WTC11 (cell line): ENCODE measurements at regions not wholly inside any gene's neighbourhood (a gene's known extent, or its start where the extent isn't known, plus 50 kb on each side); places are given as distances from the start of the nearest gene placed in this dataset.

ENCODE experiments used
- ATAC-seq: fragments of 200-7000 bp; cut with Tn5 transposase; 2 replicates; pipeline ENCODE4 v1.10.0; 2021; ENCODE audit warnings: mild to moderate bottlenecking, moderate library complexity
- CTCF ChIA-PET: fragments of 300-600 bp; sonication (Branson Sonifier 250); formaldehyde crosslinking; loops from one replicate; lab custom pipeline; 2021; ENCODE audit warnings: antibody characterized with exemption; lab: Charles Lee
- POLR2A ChIA-PET: fragments of 350-600 bp; sonication (Branson Sonifier 250); formaldehyde crosslinking; loops from one replicate; lab custom pipeline; 2021; ENCODE audit warnings: antibody characterized with exemption; lab: Charles Lee
- DNase-seq: peaks from one replicate; pipeline ENCODE4 v3.0.0; 2021; ENCODE audit warnings: low spot score
- H3K27ac Mint-ChIP-seq: 2 replicates; pipeline ENCODE4 v1.8.0; 2021; ENCODE audit warnings: mixed read lengths
- H3K27me3 Mint-ChIP-seq: 2 replicates; pipeline ENCODE4 v1.8.0; 2021; ENCODE audit warnings: low read depth, mild to moderate bottlenecking, moderate library complexity, mixed read lengths
- H3K36me3 Mint-ChIP-seq: 2 replicates; pipeline ENCODE4 v1.8.0; 2021; ENCODE audit warnings: mixed read lengths
- H3K4me1 Mint-ChIP-seq: 2 replicates; pipeline ENCODE4 v1.8.0; 2022; ENCODE audit warnings: mixed read lengths
- H3K4me3 Mint-ChIP-seq: 2 replicates; pipeline ENCODE4 v1.8.0; 2021; ENCODE audit warnings: mild to moderate bottlenecking, moderate library complexity, mixed read lengths
- H3K9me3 Mint-ChIP-seq: 2 replicates; pipeline ENCODE4 v1.8.0; 2021; ENCODE audit warnings: mixed read lengths
- CDX4 ChIP-seq: fragments of 250-450 bp; sonication (Bioruptor Pico); IDR thresholded peaks from 2 replicates; pipeline ENCODE4 v1.9.0; 2021; ENCODE audit warnings: moderate library complexity, mild to moderate bottlenecking, inconsistent platforms, borderline replicate concordance
- ETV6 ChIP-seq: sonication (generic); formaldehyde crosslinking; IDR thresholded peaks from 2 replicates; pipeline ENCODE4 v1.8.1; 2022; ENCODE audit warnings: mild to moderate bottlenecking, missing genetic modification reagents
- FOXK1 ChIP-seq: sonication (generic); formaldehyde crosslinking; IDR thresholded peaks from 2 replicates; pipeline ENCODE4 v1.8.0; 2022; ENCODE audit warnings: mild to moderate bottlenecking, moderate library complexity, missing genetic modification reagents
- FOXP4 ChIP-seq: sonication (generic); formaldehyde crosslinking; IDR thresholded peaks from 2 replicates; pipeline ENCODE4 v1.8.0; 2022; ENCODE audit warnings: mild to moderate bottlenecking, missing genetic modification reagents
- MXD4 ChIP-seq: fragments of 250-450 bp; sonication (Bioruptor Pico); IDR thresholded peaks from 2 replicates; pipeline ENCODE4 v1.8.0; 2021; ENCODE audit warnings: mild to moderate bottlenecking, moderate library complexity, borderline replicate concordance
- NR2C2 ChIP-seq: sonication (generic); formaldehyde crosslinking; IDR thresholded peaks from 2 replicates; pipeline ENCODE4 v1.8.0; 2022; ENCODE audit warnings: mild to moderate bottlenecking, missing genetic modification reagents
- SMAD4 ChIP-seq: sonication (generic); formaldehyde crosslinking; IDR thresholded peaks from 2 replicates; pipeline ENCODE4 v1.8.0; 2022; ENCODE audit warnings: mild to moderate bottlenecking, missing genetic modification reagents
- ZNF263 ChIP-seq: sonication (generic); formaldehyde crosslinking; IDR thresholded peaks from 2 replicates; pipeline ENCODE4 v1.8.1; 2022; ENCODE audit warnings: low read depth, mild to moderate bottlenecking, moderate library complexity, missing genetic modification reagents
- ZNF425 ChIP-seq: fragments of 250-450 bp; sonication (Bioruptor Pico); conservative IDR thresholded peaks from 2 replicates; pipeline ENCODE4 v1.9.0; 2021; ENCODE audit warnings: mild to moderate bottlenecking
- TF ChIP-seq, protein P1 (sequence below): sonication (generic); formaldehyde crosslinking; IDR thresholded peaks from 2 replicates; pipeline ENCODE4 v1.8.1; 2022; ENCODE audit warnings: missing genetic modification reagents, borderline replicate concordance
- TF ChIP-seq, protein P2 (sequence below): sonication (generic); formaldehyde crosslinking; IDR thresholded peaks from 2 replicates; pipeline ENCODE4 v1.8.1; 2022; ENCODE audit warnings: low read depth, missing genetic modification reagents, borderline replicate concordance
- TF ChIP-seq, protein P3 (sequence below): sonication (generic); formaldehyde crosslinking; IDR thresholded peaks from 2 replicates; pipeline ENCODE4 v1.8.1; 2022; ENCODE audit warnings: mild to moderate bottlenecking, moderate library complexity, missing genetic modification reagents
- TF ChIP-seq, protein P4 (sequence below): sonication (generic); formaldehyde crosslinking; IDR thresholded peaks from 2 replicates; pipeline ENCODE4 v1.8.0; 2023; ENCODE audit warnings: mild to moderate bottlenecking, missing genetic modification reagents

DNA sequence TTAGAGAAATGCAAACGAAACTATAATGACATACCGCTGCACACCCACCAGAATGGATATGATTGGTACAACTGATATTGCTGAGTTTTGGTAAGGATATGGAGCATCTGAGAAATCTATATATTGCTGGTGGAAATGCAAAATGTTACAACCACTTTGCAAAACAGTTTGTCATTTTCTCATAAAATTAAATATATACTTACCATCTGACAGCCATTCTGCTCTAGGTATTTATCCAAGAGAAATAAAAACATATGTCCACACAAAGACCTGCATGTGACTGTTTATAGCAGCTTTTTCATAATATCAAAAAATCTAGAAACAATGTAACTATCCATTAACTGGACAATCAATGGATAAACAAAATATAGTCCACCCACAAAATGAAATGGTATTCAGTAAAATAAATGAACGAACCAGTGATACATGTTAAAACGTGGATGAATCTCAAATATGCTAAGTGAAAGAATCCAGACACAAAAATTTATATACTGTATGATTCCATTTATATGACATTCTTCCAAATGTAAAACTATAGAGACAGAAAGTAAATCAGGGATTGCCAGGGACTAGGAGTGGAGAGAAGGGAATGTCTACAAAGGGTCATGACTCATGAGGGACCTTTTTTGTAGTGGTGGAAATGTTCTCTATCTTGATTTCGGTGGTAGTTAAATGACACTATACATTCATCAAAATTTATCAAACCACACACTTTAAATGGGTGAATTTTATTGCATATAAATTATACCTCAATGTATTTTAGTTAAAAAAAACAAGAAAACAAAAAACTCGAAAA is 312.0 kb upstream of the GLI3 start:
- ATAC-seq (no peak), DNase-seq (no peak)
- Mint-ChIP-seq H3K27ac (no peak overlapping the region), H3K36me3 (peaks cover 70% of the 10 kb centered on the region), H3K4me1 (no peaks in the 10 kb centered on the region), H3K9me3 (peaks cover 85% of the 10 kb centered on the region), H3K27me3 (peaks cover 5% of the 10 kb centered on the region), H3K4me3 (no peak overlapping the region)
- POLR2A ChIA-PET: no interaction called here
- TF ChIP-seq, protein P1, sequence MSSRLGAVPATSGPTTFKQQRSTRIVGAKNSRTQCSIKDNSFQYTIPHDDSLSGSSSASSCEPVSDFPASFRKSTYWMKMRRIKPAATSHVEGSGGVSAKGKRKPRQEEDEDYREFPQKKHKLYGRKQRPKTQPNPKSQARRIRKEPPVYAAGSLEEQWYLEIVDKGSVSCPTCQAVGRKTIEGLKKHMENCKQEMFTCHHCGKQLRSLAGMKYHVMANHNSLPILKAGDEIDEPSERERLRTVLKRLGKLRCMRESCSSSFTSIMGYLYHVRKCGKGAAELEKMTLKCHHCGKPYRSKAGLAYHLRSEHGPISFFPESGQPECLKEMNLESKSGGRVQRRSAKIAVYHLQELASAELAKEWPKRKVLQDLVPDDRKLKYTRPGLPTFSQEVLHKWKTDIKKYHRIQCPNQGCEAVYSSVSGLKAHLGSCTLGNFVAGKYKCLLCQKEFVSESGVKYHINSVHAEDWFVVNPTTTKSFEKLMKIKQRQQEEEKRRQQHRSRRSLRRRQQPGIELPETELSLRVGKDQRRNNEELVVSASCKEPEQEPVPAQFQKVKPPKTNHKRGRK (CRISPR knock-in tag): no peak
- TF ChIP-seq CDX4 (CRISPR knock-in tag): no peak
- TF ChIP-seq ZNF425 (CRISPR knock-in tag): no peak
- TF ChIP-seq, protein P2, sequence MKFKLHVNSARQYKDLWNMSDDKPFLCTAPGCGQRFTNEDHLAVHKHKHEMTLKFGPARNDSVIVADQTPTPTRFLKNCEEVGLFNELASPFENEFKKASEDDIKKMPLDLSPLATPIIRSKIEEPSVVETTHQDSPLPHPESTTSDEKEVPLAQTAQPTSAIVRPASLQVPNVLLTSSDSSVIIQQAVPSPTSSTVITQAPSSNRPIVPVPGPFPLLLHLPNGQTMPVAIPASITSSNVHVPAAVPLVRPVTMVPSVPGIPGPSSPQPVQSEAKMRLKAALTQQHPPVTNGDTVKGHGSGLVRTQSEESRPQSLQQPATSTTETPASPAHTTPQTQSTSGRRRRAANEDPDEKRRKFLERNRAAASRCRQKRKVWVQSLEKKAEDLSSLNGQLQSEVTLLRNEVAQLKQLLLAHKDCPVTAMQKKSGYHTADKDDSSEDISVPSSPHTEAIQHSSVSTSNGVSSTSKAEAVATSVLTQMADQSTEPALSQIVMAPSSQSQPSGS (CRISPR knock-in tag): no peak
- TF ChIP-seq SMAD4 (CRISPR knock-in tag): no peak
- no peak for TF ChIP-seq ZNF263 (CRISPR knock-in tag)
- TF ChIP-seq NR2C2 (CRISPR knock-in tag): no peak
- TF ChIP-seq ETV6: no peak
- no peak for TF ChIP-seq FOXK1
- no peak for TF ChIP-seq FOXP4
- TF ChIP-seq, protein P3, sequence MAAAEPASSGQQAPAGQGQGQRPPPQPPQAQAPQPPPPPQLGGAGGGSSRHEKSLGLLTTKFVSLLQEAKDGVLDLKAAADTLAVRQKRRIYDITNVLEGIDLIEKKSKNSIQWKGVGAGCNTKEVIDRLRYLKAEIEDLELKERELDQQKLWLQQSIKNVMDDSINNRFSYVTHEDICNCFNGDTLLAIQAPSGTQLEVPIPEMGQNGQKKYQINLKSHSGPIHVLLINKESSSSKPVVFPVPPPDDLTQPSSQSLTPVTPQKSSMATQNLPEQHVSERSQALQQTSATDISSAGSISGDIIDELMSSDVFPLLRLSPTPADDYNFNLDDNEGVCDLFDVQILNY (CRISPR knock-in tag): no peak
- TF ChIP-seq MXD4 (CRISPR knock-in tag): no peak
- TF ChIP-seq, protein P4, sequence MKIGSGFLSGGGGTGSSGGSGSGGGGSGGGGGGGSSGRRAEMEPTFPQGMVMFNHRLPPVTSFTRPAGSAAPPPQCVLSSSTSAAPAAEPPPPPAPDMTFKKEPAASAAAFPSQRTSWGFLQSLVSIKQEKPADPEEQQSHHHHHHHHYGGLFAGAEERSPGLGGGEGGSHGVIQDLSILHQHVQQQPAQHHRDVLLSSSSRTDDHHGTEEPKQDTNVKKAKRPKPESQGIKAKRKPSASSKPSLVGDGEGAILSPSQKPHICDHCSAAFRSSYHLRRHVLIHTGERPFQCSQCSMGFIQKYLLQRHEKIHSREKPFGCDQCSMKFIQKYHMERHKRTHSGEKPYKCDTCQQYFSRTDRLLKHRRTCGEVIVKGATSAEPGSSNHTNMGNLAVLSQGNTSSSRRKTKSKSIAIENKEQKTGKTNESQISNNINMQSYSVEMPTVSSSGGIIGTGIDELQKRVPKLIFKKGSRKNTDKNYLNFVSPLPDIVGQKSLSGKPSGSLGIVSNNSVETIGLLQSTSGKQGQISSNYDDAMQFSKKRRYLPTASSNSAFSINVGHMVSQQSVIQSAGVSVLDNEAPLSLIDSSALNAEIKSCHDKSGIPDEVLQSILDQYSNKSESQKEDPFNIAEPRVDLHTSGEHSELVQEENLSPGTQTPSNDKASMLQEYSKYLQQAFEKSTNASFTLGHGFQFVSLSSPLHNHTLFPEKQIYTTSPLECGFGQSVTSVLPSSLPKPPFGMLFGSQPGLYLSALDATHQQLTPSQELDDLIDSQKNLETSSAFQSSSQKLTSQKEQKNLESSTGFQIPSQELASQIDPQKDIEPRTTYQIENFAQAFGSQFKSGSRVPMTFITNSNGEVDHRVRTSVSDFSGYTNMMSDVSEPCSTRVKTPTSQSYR (CRISPR knock-in tag): no peak
- CTCF ChIA-PET: no interaction called here
